Stimulated activated CD4-positive, alpha-beta T cell treated with anti-CD3 and anti-CD28 coated beads, Interleukin-12 subunit alpha, Interleukin-12 subunit beta, amount 100 ng/mL, for 24 hours (primary cell): ENCODE measurements at regions not wholly inside any gene's neighbourhood (a gene's known extent, or its start where the extent isn't known, plus 50 kb on each side); places are given as distances from the start of the nearest gene placed in this dataset.

Source experiments
- DNase-seq, 2 experiments: peaks; one replicate each; pipeline ENCODE4 v3.0.0-alpha.2; 2020; ENCODE audit warnings: low read depth in 2 of 2

DNA sequence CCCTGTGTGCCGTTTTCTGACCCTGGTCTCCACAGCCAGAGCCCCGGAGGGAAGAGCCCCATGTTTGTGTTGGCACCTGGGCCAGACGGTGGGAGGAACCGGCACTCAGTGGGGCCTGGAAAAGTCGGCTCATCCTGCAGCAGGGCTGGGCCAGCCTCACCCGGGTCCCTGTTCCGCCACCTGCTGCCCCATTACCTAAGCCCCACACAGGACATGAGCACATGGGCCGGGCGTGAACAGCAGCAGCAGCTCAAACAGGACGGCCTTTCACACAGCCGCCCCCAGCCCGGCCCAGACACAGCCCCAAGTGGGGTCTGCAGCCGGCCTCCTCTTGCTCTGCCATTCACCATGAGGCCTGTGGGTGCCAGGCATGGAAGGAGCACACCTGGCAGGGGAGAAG, 302.4 kb downstream of the MN1 start:
- no peak for DNase-seq

DNA sequence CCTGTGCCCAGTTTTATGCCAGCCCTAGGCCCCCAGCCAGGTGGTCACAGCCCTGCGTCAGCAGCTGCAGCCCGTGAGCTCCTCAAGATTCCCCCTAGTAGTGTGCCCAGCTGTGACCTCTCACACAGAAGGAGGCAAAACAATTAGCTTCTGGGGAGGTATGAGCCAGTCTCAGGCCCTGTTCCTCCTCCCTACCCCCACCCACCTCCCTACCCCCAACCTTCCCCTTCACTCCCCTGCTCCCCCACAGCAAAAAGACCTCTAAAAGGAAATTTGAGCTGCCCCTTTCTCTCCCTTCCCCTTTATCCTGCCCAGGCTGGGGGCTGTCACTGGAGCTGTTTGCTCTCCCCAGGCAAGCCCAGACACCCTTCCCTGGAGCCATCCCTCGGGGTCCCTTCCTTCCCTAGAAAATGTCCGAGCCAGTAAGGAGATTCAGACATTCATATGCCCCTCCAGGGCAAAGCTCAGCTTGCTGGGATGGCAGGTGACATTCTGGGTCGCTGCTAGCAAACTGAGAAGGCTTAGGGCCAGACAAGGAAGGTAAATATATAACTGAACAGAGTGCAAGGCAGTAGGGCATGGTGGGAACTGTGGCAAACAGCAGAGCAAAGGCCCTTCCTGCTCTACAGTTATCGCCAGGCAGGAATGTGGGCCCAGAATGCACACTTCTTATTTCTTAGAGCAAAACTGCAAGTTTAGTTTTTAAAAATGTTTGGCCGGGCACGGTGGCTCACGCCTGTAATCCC, 300.2 kb downstream of the MN1 start:
- no peak for DNase-seq

DNA sequence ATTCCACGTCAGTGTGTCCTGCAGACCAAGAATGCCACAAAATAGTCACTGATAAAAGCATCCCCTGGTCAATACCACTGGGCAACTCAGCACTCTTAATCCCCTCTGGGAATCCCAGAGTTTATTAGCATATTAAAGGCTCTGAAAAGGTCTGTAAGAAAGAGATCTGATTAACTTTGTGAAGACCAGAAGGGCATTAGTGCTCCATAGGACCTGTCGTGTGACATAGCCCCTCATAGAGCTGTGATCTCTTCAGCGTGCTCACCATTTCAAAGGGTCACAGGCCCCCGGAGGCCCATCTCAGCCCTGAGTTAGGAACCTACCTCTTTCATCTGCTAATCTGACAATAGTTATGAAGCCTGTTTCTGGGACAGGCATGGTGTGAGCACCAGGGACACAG, 299.2 kb downstream of the MN1 start:
- DNase-seq: no peak

DNA sequence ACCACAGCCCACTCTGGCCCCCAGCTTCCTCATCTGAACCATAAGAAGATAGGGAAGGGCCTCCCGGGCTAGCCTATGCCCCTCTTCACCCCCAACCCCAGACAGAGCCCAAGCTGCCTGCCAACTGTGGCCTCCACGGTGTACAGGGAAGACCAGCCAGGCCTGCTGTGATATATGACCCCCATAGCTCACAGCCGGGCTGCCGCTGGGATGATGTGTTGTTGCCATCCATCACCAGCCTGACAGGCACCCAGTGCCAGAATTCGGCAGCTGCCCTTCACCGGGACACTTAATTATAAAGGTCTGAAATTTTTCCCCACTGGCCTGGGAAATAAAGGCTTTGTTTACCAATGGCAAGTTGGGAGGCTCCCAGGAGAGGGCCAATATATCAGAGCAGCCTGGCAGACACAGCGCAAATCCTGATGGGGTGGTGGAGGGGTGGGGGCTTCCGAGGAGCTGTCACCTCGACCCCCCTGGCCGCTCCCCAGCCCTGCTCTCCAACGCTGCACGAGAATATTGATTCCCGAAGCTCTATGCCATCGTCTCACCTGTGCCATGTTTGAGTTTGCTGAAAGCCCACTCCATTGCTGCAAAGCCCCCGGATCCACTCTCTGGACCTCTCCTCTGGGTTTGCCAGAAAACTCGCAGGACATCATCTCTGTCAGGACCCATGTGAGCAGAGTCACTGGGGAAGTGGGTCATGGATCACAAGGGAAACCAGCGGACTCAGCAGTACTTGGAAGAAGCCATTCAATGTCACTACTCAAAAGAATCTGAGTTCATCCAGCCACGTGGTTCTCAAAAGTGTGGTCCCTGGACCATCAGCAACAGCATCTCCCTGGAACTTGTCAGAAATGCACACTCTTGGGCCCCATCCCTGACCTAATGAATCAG, 296.9 kb downstream of the MN1 start:
- DNase-seq: no peak

DNA sequence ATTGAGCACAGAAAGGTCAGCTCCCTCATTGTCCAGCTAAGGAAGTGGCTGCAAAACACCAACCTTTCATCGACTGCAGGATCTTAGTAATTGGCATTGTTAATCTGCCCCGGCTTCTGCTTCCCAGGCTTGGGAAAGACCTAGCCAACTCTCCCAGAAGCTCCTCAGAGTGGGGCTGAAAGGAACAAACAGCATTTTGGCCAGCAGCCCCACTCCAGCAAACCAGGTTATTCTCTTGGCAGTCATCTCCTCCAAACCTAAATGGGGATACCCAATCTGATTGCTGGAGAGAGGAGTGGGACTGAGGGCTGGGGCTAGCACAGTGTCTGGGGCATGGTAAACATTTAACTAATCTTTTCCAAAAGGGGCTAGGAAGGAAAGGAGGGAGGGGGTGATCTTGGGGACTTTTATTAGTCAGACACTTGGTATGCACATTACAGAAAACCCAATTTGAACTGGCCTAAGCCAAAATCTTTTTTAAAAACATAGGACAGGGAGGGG, 294.4 kb downstream of the MN1 start:
- no peak for DNase-seq

DNA sequence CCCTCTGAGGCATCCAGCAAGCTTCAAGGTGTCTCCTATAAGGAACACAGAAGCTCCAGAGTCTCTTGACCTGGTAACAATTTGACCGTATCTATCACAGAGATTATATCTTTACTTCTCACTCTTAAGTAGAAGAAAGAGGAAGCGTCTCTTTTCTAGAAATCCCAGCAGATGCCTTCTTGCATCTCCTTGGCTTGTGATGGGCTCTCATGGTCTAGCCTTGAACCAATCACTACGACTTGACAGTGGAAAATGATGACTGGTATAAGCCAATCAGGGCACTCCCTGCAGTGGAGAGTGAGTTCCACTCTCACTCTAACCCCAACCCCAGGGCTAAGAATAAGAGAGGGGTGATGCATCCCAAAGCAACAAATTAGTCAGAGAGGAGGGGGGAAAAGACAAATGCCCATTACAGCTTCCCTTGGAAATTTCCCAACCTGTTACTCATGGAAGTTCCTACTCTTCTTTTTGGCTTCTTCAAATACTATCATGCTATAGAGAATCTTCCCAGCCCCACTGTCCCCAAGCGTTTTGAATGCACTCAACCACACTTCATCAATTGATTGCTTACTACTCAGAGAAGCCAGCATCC, 293.5 kb downstream of the MN1 start:
- DNase-seq: no peak

DNA sequence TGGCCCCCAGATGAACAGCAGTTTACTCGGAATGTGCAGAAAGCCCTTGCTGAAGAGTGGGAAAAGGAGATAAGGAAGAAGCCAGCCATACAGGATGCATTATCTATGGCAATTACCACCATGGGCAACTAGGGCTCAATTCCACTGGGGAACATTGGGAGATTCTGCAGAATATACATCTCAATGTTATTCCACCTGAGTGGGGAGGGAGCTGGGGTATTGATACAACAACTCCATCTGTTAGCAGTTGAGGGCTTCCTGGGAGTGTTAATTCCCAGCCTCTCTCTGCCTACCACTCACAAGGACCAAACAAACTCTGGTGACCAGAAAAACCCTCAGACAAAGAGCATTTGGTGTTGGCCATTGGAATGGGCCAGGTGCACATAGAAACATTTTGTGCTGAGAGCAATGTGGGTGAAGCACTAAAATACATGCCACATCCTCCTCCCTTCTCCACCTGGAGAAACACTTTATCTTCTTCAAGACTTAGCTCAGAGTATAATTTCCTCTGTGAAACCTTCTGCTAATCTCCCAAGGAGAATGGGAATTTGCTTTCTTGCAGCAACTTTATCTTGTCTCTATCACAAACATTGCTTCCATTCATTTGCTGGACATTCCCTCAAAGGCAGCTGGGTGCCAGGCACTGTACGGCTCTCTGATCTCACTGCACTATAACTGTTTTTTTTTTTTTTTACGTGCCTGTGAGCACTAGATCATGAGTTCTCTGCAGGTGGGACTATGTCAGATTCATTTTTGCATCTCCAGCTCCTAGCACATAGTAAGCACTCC, 292.2 kb downstream of the MN1 start:
- no peak for DNase-seq

DNA sequence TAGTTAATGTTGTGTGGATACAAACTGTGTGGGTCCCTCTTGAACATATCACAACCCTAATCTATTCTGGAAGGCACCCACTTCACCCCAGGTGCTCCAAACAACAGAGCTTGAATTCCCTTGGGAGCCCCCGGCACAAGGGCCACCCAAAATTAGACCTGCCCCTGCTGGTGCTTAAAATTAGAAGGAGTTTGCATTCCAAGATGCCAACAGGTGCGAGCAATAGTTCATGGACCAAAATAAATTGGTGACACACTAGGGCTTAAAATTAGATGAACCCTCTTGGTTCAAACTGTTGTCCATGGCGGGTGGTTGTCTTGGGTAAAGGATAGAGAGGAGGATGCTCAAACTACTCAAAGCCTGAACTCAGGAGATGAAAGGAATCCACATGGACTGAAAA, 291.5 kb downstream of the MN1 start:
- no peak for DNase-seq

DNA sequence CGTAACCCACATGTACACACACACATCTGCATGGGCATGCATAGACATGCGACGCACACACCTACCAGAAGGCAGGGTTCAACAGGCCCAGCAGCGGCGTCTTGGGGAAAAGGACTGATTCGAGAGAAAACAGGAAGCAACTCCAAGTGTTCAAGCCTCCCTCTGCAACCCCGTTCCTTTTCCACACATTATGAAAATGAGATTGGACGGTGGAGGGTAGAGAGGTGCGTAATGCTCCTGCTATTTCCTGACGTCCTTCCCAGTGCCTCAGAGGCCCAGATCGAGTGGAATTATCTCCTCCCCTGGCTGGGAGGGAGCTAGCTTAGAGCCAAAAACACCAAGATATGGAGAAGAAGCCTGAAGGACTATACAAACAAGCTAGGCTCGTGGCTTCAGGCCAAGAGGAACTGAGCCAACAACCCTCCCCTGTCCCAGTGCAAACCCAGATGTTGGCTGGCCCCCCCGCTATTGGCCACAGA, 289.2 kb downstream of the MN1 start:
- DNase-seq: no peak

DNA sequence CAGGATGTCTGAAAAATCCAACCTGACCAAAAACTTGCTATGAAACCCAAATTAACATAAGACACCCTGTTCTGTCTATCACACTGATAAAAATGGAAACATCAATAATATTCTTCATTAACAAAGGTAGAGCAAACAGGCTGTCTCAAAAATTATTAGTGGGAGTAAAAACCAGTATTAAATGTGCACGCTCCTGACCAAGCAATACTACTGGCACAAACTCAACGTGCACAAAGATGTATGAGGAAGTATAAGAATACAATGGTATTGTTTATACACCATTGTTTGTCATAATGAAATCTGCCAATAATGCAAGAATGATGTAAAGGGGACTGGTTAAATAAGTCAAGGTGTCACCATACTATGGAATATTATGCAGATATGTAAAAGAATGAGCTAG, 288.5 kb downstream of the MN1 start:
- DNase-seq: no peak

DNA sequence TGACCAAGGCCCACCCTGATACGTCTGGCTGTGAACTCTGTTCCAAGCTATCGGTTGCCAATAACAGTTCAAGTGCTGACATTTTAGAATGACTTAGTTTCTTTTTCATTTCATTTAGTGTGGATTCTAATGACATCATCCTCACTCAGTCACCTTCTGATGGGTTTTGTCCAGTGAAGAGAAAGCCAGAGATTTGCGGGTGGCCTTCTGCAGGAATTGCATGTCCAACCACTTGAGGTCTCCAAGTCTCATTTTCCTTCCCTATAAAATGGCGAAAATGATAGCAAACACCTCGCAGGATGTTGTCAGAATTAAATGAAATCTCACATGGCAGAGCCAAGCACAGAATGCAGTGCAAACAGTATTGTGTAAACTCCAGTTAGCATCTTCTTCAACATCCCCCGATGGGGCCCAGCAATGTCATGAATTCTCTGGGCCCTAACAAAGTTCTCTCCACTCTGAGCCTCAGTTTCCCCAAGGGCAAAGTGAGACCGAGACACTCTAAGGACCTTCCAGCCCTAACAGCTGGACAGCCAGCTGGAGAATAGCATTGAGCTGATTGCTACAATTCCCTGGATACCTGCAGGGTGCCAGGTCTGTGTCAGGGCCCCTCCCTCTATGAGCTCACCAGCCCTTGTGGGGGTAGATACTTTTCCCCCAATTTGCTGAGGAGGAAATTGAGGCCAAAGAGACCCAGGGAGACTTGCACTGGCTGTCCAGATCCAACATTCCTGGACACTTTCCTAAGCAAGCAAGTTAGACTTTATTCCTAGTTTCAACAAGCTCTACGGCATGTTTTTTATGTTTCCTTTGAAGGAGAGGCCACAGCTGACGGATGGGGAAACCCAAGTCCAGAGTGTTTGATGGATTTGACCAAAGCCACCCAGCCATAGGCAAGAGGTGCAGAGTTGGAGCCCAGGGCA, 286.7 kb downstream of the MN1 start:
- DNase-seq: no peak

DNA sequence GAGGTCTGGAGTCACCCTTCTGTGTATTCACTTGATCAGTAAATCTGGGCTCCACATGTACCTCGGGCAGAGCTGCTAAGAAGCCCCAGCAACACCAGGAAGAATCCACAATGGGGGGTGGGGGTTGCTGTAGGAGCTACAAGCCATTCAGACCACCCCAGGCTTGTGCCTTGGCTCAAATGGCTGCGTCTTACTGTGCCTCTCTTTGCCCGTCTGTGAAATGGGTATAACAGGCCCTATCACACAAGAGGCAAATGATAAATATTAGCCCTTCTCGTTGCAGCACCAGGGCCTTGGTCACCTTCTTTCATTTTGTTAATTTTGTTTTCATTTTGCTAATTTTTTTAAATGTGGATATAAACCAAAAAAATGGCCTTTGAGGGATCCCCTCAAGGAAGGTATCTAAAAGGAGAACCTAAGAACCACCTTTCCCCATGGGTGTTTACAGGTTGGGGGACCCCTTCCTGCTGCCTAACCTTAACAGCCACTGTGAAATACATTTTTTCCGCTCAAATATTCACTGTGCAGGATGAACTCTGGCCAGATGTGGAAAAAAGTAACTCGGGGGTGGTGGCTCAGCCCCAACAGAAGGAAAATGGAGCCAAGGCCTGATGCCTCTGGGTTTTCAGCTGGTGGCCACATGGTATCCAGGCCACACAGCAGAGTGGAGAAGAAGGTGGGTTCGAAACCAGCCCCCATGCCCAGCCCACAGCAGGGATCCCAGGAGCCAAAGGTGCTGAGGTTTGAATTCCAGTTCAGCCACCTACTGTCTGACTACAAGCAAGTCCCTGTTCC, 284.0 kb downstream of the MN1 start:
- no peak for DNase-seq

DNA sequence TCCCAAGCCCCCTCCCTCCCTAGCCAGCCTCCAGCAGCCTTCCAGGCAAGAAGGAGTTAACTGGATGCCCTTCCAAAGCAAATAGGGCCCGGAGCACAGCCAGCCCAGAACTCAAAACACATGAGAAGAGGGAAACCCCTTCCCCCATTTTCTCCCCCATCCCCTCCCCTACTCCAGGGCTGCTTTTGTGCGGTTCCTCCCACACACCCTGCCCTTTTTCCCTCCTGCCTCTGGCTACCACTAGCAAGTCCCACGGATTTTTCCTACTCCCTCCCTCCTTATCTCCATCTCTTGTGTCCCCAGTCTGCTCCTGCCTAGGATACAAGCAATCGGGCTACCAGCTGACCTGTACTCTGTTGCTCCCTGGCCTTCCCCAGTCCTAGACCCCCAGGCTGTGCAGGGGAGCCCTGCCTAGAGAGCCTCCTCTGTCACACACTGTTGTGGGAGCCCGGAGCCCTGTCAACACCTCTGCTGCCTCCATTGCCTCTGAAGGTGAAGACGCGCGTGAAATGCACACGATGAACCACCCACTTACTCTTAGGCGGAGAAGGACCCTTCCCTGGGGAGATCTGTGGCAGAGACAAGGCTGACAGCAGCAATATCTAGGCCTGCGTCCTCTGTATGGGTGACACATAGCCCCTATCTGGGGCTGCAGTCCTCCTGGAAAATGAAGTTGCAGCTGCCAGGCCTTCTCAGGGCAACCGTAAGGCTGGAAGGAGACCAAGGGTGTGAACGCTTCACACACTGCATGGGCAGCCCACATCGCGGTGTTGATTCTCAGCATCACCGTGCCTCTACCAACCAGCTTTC, 282.8 kb downstream of the MN1 start:
- DNase-seq: no peak

DNA sequence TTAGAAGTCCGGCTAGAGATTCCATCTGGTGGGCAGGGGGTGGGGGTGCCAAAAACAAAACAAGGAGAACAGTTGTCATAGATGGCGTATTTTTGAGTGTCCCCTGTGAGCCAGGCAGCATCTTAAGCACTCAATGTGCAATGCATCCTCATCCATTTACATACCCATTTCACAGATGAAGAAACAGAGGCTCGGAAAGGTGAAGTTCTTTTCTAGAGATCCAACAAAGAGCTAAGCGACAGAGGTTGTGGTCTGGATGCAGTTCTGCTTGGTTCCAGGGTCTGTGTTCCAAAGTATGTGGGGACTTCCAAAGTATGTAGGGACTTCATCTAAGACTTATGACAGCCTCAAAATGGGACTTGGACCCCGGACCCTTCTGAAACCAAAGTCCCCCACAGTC, 277.8 kb downstream of the MN1 start:
- no peak for DNase-seq

DNA sequence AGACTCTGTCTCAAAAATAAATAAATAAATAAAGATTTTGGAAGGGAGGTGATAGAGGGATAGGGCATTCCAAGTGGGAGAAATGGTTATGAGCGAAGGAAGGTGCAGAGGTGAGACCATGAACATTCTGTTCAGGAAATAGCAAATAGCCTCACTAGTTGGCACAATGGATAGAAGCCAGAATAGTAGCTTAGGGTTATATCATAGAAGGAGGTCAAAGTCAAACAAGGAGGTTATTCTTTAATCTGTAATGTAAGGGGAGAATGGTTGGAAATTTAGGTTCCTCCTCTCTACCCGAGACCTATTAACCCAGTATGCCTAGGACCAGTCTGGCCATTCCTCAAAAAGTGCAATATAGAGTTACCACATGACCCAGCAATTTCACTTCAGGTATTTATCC, 275.8 kb downstream of the MN1 start:
- no peak for DNase-seq

DNA sequence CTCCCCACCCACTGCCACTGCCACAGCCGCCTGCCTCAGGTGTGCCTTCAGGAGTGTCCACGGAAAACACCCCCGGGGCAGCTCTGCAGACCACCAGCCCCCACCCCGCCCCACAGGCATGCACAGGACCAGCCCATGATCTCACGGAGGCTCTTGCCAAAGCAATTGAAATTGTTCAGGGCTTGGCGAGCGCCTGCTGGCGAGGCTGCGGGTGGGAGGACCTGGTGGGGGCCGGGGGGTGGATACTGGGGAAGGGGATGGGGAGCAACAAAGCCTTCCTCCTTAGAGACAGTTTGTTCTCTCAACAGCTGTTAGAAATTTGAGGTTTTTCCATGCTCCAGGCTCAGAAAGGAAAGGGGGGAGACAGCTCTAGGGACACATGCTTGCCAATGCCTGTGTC, 274.7 kb downstream of the MN1 start:
- DNase-seq: no peak

DNA sequence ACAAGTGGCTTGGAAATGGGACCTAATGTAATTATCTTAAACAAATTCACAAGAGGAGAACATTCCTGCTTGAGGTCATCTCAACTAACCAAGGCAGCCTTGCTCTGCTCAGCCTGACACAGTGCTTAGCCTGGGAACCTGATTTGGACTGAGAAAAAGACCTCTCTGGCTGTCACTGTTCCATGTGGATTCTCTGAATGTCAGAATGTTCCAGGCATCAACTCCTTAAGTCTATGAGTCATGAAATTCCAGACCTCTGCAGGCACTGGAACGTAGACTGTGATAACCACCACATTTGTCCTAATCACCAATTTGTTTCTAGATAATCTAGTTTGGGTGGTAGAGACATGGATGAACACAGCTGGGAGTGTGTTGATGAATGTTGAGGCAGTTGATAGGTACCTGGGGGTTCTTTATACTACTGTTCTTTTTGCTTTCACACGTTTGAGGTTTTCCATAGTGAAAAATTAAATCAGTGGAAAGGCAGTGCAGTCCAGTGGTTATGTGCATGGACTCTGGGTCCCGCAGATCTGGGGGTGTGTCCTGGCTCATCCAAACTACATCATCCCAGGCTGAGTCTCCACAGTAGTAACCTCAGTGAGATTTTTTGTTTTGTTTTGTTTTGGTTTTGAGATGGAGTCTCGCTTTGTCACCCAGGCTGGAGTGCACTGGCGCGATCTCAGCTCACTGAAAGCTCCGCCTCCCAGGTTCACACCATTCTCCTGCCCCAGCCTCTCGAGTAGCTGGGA, 269.6 kb downstream of the MN1 start:
- DNase-seq: no peak

DNA sequence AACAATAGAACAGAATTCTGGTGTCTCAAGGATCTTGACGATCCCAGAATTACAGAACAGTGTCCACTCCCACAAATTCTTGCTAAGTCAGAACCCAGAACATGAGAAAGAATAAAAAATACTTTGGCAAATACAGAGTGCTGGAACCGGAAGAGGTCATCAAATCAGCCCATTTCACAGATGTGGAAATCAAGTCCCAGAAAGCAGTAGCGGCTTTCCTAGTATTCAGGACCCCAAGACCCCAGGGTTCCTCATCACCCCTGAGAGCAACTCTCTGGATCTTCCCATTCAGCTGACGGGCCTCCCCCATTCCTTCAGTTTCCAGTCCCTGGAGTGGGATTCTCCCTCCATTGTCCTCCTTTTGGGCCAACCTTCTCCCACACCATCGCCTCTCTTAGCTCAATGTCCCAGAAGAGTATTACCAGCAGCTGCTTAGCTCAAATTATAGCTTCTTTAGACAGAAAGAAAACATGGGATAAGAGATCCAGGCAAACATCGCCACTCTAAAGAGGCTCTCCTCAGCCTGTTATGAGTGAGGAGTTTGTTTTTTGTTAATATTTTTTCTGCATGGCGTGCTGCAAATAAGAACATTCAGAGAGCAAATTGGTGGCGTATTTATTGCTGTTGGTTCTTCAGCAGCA, 268.3 kb downstream of the MN1 start:
- no peak for DNase-seq
